Loucy (cell line): ENCODE measurements at regions not wholly inside any gene's neighbourhood (a gene's known extent, or its start where the extent isn't known, plus 50 kb on each side); places are given as distances from the start of the nearest gene placed in this dataset.

ENCODE experiments used
- H2AFZ ChIP-seq: fragments of 200-600 bp; sonication (generic); 2 replicates; pipeline ENCODE4 v1.6.0; 2016; ENCODE audit warnings: antibody characterized with exemption, mild to moderate bottlenecking, low read length, moderate library complexity
- H3F3A ChIP-seq: fragments of 200-600 bp; 2 replicates; pipeline ENCODE4 v1.6.0; 2016; ENCODE audit warnings: antibody characterized with exemption, low read depth, mild to moderate bottlenecking
- H3K27me3 ChIP-seq: fragments of 200-600 bp; sonication (generic); 2 replicates; pipeline ENCODE4 v1.6.1; 2014; ENCODE audit warnings: low read length, mild to moderate bottlenecking; ENCODE audit not compliant: insufficient read depth, poor library complexity, severe bottlenecking
- H3K36me3 ChIP-seq: fragments of 200-600 bp; sonication (generic); 2 replicates; pipeline ENCODE4 v1.6.1; 2016; ENCODE audit warnings: low read length; ENCODE audit not compliant: insufficient read depth
- H3K4me1 ChIP-seq: fragments of 200-600 bp; sonication (generic); 2 replicates; pipeline ENCODE4 v1.5.1; 2014; ENCODE audit warnings: low read length, mild to moderate bottlenecking; ENCODE audit not compliant: insufficient read depth, poor library complexity, severe bottlenecking
- H3K4me2 ChIP-seq: fragments of 200-600 bp; sonication (generic); 2 replicates; pipeline ENCODE4 v1.6.0; 2014; ENCODE audit warnings: antibody characterized with exemption, low read length, low read depth, mild to moderate bottlenecking; ENCODE audit not compliant: poor library complexity, severe bottlenecking
- H3K4me3 ChIP-seq: fragments of 200-600 bp; sonication (generic); 2 replicates; pipeline ENCODE4 v1.5.1; 2014; ENCODE audit warnings: low read length, mild to moderate bottlenecking, mixed read lengths; ENCODE audit not compliant: poor library complexity, severe bottlenecking
- H3K79me2 ChIP-seq: fragments of 200-600 bp; sonication (generic); 2 replicates; pipeline ENCODE4 v1.6.1; 2014; ENCODE audit warnings: low read length; ENCODE audit not compliant: insufficient read depth
- H3K9ac ChIP-seq: fragments of 200-600 bp; sonication (generic); 2 replicates; pipeline ENCODE4 v1.6.0; 2014; ENCODE audit warnings: mild to moderate bottlenecking, low read depth, low read length, moderate library complexity; ENCODE audit not compliant: poor library complexity, severe bottlenecking
- H3K9me2 ChIP-seq: fragments of 200-600 bp; sonication (generic); replicated peaks from 2 replicates; pipeline ENCODE4 v1.6.1; 2016; ENCODE audit warnings: low read depth, low read length, mixed read lengths
- H3K9me3 ChIP-seq: fragments of 200-600 bp; sonication (generic); 2 replicates; pipeline ENCODE4 v1.6.1; 2014; ENCODE audit warnings: mild to moderate bottlenecking, antibody characterized with exemption, low read length, low read depth; ENCODE audit not compliant: insufficient read depth
- H4K20me1 ChIP-seq: fragments of 200-600 bp; sonication (generic); 2 replicates; pipeline ENCODE4 v1.6.0; 2014; ENCODE audit warnings: antibody characterized with exemption, low read length, mild to moderate bottlenecking; ENCODE audit not compliant: insufficient read depth, poor library complexity, severe bottlenecking
- EZH2phosphoT487 ChIP-seq: fragments of 200-600 bp; IDR thresholded peaks from 2 replicates; pipeline ENCODE4 v1.6.1; 2018; ENCODE audit warnings: antibody characterized with exemption, mild to moderate bottlenecking, moderate library complexity, borderline replicate concordance
- TF ChIP-seq, protein P1 (sequence below): fragments of 200-600 bp; sonication (generic); conservative IDR thresholded peaks from 2 replicates; pipeline ENCODE4 v1.5.1; 2014; ENCODE audit warnings: mild to moderate bottlenecking, antibody characterized with exemption, low read length

DNA sequence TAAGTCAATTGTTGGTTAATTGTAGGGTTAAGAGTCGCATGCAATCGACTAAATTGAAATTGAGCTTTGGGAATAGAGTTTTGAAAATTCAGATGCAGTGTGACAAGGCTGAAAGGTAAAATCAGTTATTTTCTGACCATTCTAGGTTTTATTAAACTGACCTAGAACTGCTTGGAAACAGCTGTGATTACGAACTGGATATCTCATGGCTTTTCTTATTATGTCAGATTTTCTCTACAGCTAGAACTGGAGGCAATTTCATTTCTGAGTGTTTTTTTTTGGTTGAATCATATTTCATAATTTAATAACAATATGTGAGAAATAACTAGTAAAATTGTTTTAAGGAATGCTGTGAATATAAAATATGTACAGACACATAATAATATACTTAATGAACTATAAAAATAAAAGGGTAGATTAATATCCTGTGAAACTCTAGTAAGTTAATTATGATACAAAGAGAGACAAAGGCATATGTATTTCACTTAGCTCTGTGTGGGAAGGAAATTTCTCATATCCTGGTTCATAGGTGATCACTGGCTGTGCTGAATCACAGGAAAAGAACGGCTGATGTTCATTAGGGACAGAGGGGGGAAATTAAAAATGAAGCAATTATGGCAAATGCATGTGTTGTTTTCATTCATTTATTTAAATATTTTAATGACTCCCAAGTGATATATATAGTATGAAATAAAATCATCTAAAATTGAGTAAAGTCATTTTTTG, 403.2 kb downstream of the ZIC1 start:
- no peak overlapping the region for H2AFZ ChIP-seq
- H3K9me2 ChIP-seq: no peaks in the 10 kb centered on the region
- no peak overlapping the region for H3K4me3 ChIP-seq
- H3K4me2 ChIP-seq: no peak overlapping the region
- H3F3A ChIP-seq: no peaks in the 10 kb centered on the region
- no peaks in the 10 kb centered on the region for H4K20me1 ChIP-seq
- no peaks in the 10 kb centered on the region for H3K36me3 ChIP-seq
- no peaks in the 10 kb centered on the region for H3K27me3 ChIP-seq
- TF ChIP-seq, protein P1, sequence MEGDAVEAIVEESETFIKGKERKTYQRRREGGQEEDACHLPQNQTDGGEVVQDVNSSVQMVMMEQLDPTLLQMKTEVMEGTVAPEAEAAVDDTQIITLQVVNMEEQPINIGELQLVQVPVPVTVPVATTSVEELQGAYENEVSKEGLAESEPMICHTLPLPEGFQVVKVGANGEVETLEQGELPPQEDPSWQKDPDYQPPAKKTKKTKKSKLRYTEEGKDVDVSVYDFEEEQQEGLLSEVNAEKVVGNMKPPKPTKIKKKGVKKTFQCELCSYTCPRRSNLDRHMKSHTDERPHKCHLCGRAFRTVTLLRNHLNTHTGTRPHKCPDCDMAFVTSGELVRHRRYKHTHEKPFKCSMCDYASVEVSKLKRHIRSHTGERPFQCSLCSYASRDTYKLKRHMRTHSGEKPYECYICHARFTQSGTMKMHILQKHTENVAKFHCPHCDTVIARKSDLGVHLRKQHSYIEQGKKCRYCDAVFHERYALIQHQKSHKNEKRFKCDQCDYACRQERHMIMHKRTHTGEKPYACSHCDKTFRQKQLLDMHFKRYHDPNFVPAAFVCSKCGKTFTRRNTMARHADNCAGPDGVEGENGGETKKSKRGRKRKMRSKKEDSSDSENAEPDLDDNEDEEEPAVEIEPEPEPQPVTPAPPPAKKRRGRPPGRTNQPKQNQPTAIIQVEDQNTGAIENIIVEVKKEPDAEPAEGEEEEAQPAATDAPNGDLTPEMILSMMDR: no peak
- TF ChIP-seq EZH2phosphoT487: no peak
- H3K9ac ChIP-seq: no peak overlapping the region
- no peaks in the 10 kb centered on the region for H3K4me1 ChIP-seq
- H3K79me2 ChIP-seq: no peaks in the 10 kb centered on the region
- no peaks in the 10 kb centered on the region for H3K9me3 ChIP-seq

- Histone ChIP-seq H2AFZ (no peak overlapping the region), H3K9ac (no peak overlapping the region), H4K20me1 (no peaks in the 10 kb centered on the region), H3K79me2 (no peaks in the 10 kb centered on the region), H3K9me3 (no peaks in the 10 kb centered on the region), H3K9me2 (no peaks in the 10 kb centered on the region), H3K36me3 (no peaks in the 10 kb centered on the region), H3K4me2 (no peak overlapping the region), H3K4me1 (no peaks in the 10 kb centered on the region), H3K27me3 (no peaks in the 10 kb centered on the region), H3K4me3 (no peak overlapping the region), H3F3A (no peaks in the 10 kb centered on the region)
- TF ChIP-seq, protein P1: no peak
- no peak for TF ChIP-seq EZH2phosphoT487
These were observed 404.1 kb downstream of the ZIC1 start for GRCh38 chr3:147813256-147813655.

GRCh38 chr3:147816752-147817151, 407.6 kb downstream of the ZIC1 start:
- H3F3A ChIP-seq: no peaks in the 10 kb centered on the region

More at GRCh38 chr3:147816752-147817151, 407.6 kb downstream of the ZIC1 start:
- no peaks in the 10 kb centered on the region for H3K27me3 ChIP-seq
- H2AFZ ChIP-seq: no peak overlapping the region
- H3K9ac ChIP-seq: no peak overlapping the region
- H3K79me2 ChIP-seq: no peaks in the 10 kb centered on the region
- H3K4me1 ChIP-seq: no peaks in the 10 kb centered on the region
- no peaks in the 10 kb centered on the region for H4K20me1 ChIP-seq
- no peaks in the 10 kb centered on the region for H3K9me2 ChIP-seq
- no peak for TF ChIP-seq EZH2phosphoT487
- TF ChIP-seq, protein P1: no peak
- H3K4me3 ChIP-seq: no peak overlapping the region
- H3K4me2 ChIP-seq: no peak overlapping the region
- no peaks in the 10 kb centered on the region for H3K9me3 ChIP-seq
- H3K36me3 ChIP-seq: no peaks in the 10 kb centered on the region
